ENCODE measurements at regions not wholly inside any gene's neighbourhood (a gene's known extent, or its start where the extent isn't known, plus 50 kb on each side); places are given as distances from the start of the nearest gene placed in this dataset.

DNA sequence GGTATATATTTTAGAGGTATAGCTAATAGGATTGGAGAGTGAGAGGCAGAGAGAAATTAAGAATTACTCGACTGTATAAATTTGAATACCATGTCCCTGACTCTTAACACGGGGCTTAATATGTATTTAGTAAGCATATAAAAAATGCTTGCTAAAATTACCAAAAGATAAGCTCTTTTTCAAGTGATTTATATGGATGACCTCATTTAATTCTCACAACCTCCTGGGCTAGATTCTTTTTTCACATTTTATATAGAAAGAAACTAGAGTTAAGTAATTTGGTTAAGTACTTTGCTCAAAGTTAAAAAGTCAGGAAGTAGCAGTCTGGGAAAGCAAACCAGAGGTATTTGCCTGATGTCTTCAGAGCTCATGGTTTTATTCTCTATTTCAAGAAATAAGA, 963.5 kb upstream of the SOX9 start:
- Histone ChIP-seq H3K9ac (ENCODE audit: control insufficient read depth, extremely low read depth, insufficient read depth, low read length) (no peak overlapping the region), H3K4me1 (ENCODE audit: control insufficient read depth, extremely low read depth, insufficient read depth, low read length) (no peaks in the 10 kb centered on the region), H2AFZ (ENCODE audit: control insufficient read depth, low read length) (no peak overlapping the region), H3K27me3 (ENCODE audit: control insufficient read depth, extremely low read depth, insufficient read depth, low read length) (no peaks in the 10 kb centered on the region), H4K20me1 (ENCODE audit: control insufficient read depth, extremely low read depth, insufficient read depth, low read length) (no peaks in the 10 kb centered on the region), H3K79me2 (ENCODE audit: control insufficient read depth, insufficient read depth, low read length) (no peaks in the 10 kb centered on the region), H3K9me3 (ENCODE audit: control insufficient read depth, low read depth, low read length) (no peaks in the 10 kb centered on the region), H3K4me2 (ENCODE audit: control insufficient read depth, extremely low read depth, insufficient read depth, low read depth, low read length) (no peak overlapping the region), H3K4me3 (ENCODE audit: control insufficient read depth in 2 of 3, extremely low read depth in 1 of 3, insufficient read depth in 2 of 3, low read depth in 1 of 3, low read length in 3 of 3) (no peak overlapping the region), H3K27ac (ENCODE audit: control insufficient read depth, insufficient read depth, low read length) (no peak overlapping the region), H3K36me3 (ENCODE audit: control insufficient read depth in 2 of 2, extremely low read depth in 1 of 2, insufficient read depth in 2 of 2, low read length in 2 of 2) (no peaks in the 10 kb centered on the region), H3K9me1 (ENCODE audit: control insufficient read depth, extremely low read depth, insufficient read depth, low read length) (no peaks in the 10 kb centered on the region)
- dilution Hi-C loops (cut with MboI; ENCODE audit: extremely low pct_ligation_motif_present, low sequenced_read_pairs) = no loop called here
- FAIRE-seq (no peak), DNase-seq (ENCODE audit: low read depth, low spot score) (no peak)
- TF ChIP-seq, protein P1, sequence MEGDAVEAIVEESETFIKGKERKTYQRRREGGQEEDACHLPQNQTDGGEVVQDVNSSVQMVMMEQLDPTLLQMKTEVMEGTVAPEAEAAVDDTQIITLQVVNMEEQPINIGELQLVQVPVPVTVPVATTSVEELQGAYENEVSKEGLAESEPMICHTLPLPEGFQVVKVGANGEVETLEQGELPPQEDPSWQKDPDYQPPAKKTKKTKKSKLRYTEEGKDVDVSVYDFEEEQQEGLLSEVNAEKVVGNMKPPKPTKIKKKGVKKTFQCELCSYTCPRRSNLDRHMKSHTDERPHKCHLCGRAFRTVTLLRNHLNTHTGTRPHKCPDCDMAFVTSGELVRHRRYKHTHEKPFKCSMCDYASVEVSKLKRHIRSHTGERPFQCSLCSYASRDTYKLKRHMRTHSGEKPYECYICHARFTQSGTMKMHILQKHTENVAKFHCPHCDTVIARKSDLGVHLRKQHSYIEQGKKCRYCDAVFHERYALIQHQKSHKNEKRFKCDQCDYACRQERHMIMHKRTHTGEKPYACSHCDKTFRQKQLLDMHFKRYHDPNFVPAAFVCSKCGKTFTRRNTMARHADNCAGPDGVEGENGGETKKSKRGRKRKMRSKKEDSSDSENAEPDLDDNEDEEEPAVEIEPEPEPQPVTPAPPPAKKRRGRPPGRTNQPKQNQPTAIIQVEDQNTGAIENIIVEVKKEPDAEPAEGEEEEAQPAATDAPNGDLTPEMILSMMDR (optimal IDR thresholded peaks at IDR 0.05 in 1 of 3, IDR thresholded peaks at IDR 0.05 in 1 of 3, conservative IDR thresholded peaks at IDR 0.05 in 1 of 3; ENCODE audit: extremely low read depth in 1 of 3, insufficient read depth in 2 of 3, low read length in 3 of 3) = no peak
- TF ChIP-seq EZH2 (IDR thresholded peaks at IDR 0.05; ENCODE audit: low read length) = no peak

DNA sequence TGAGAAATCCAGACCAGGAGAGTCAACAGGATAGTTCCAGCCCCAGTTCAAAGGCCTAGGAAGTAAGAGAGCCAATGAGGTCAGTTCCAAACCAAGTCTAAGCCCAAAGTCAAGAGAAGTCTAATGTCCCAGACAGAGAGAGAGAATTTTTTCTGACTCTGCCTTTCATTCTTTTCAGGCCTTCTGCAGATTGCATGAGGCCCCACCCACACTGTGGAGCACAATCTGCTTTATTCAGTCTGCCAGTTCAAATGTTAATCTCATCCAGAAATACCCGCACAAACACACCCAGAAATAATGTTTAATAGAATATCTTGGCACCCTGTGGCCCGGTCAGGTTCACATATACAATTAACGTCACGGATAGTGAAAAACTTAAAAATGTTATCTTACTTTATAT, 962.4 kb upstream of the SOX9 start:
- FAIRE-seq (no peak), DNase-seq (ENCODE audit: low read depth, low spot score) (no peak)
- no peak overlapping the region for H3K27ac ChIP-seq (ENCODE audit: control insufficient read depth, insufficient read depth, low read length)
- H3K4me3 ChIP-seq (ENCODE audit: control insufficient read depth in 2 of 3, extremely low read depth in 1 of 3, insufficient read depth in 2 of 3, low read depth in 1 of 3, low read length in 3 of 3) = no peak overlapping the region
- H3K4me1 ChIP-seq (ENCODE audit: control insufficient read depth, extremely low read depth, insufficient read depth, low read length) = no peaks in the 10 kb centered on the region
- no peak overlapping the region for H2AFZ ChIP-seq (ENCODE audit: control insufficient read depth, low read length)
- H4K20me1 ChIP-seq (ENCODE audit: control insufficient read depth, extremely low read depth, insufficient read depth, low read length) = no peaks in the 10 kb centered on the region
- H3K79me2 ChIP-seq (ENCODE audit: control insufficient read depth, insufficient read depth, low read length) = no peaks in the 10 kb centered on the region
- H3K9ac ChIP-seq (ENCODE audit: control insufficient read depth, extremely low read depth, insufficient read depth, low read length) = no peak overlapping the region
- TF ChIP-seq EZH2 (IDR thresholded peaks at IDR 0.05; ENCODE audit: low read length) = no peak
- TF ChIP-seq, protein P1 (optimal IDR thresholded peaks at IDR 0.05 in 1 of 3, IDR thresholded peaks at IDR 0.05 in 1 of 3, conservative IDR thresholded peaks at IDR 0.05 in 1 of 3; ENCODE audit: extremely low read depth in 1 of 3, insufficient read depth in 2 of 3, low read length in 3 of 3) = no peak
- no peaks in the 10 kb centered on the region for H3K9me3 ChIP-seq (ENCODE audit: control insufficient read depth, low read depth, low read length)
- H3K9me1 ChIP-seq (ENCODE audit: control insufficient read depth, extremely low read depth, insufficient read depth, low read length) = no peaks in the 10 kb centered on the region
- no peaks in the 10 kb centered on the region for H3K27me3 ChIP-seq (ENCODE audit: control insufficient read depth, extremely low read depth, insufficient read depth, low read length)
- H3K4me2 ChIP-seq (ENCODE audit: control insufficient read depth, extremely low read depth, insufficient read depth, low read depth, low read length) = no peak overlapping the region
- no peaks in the 10 kb centered on the region for H3K36me3 ChIP-seq (ENCODE audit: control insufficient read depth in 2 of 2, extremely low read depth in 1 of 2, insufficient read depth in 2 of 2, low read length in 2 of 2)
- dilution Hi-C loops (cut with MboI; ENCODE audit: extremely low pct_ligation_motif_present, low sequenced_read_pairs) = no loop called here

Data from keratinocyte (primary cell).